ENCODE measurements at regions not wholly inside any gene's neighbourhood (a gene's known extent, or its start where the extent isn't known, plus 50 kb on each side); places are given as distances from the start of the nearest gene placed in this dataset.

- TF ChIP-seq EZH2 (IDR thresholded peaks at IDR 0.05) (no peak), POLR2AphosphoS5 (IDR thresholded peaks at IDR 0.05; ENCODE audit: low read depth, low read length) (no peak)
Measured at GRCh38 chr7:123237-123636, 69.1 kb upstream of the FAM20C start.
